ENCODE measurements at regions not wholly inside any gene's neighbourhood (a gene's known extent, or its start where the extent isn't known, plus 50 kb on each side); places are given as distances from the start of the nearest gene placed in this dataset.

DNA sequence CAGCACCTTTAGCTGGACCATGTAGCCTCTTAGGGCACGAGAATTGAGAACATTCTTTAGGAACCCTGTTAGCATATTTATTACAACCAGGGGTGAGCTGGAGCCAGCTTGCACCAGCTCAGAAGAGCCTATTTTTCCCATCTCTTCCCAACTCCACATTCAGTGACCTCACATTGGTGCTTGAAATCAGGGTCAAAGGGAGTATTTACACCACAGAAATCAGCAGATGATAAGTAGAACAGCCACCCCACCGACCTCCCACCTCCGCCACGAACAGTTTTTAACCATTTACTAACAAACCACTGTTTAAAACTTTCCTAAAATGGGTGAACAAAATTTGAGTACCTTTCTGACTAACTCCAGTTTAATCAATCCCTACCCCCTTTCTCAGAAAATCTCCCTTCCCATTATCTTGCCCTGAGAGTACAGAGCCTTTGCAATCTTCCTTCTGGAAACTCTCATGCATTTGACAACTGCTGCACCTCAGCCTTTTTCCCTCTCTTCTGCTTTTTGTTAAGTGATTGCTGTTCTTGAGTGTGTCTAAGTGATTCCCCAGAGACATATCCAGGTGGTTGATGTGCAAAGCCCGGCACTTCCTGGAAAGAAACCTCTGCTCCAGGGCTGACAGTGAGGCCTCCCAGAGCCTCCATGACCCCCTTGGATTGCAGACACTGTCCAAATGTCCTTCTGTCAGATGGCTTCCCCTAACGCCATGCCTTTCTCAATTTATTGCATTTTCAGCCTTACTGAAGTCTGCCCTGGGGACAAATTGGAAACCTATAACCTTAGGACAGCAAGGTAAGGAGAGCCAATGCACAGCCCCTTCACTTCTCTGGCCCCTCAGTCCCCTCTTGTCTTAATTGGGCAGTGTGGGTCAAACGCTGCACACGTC, 389.5 kb upstream of the TNP1 start:
- Histone ChIP-seq H2AFZ (ENCODE audit: low read length) (peak overlapping the region; percentile 49), H3K4me1 (ENCODE audit: control insufficient read depth in 2 of 2, insufficient read depth in 1 of 2, low read depth in 1 of 2, low read length in 2 of 2) (peaks cover 9 to 19% of the 10 kb centered on the region in 2 donors), H4K8ac (ENCODE audit: low read depth, low read length) (no peak overlapping the region), H3K79me1 (ENCODE audit: low read depth, low read length) (no peaks in the 10 kb centered on the region), H2BK15ac (ENCODE audit: low read length) (no peak overlapping the region), H2BK5ac (ENCODE audit: low read length) (no peak overlapping the region), H3K9me3 (replicated peaks in 1 of 2; ENCODE audit: control insufficient read depth in 2 of 2, insufficient read depth in 1 of 2, low read depth in 1 of 2, low read length in 2 of 2) (no peaks in the 10 kb centered on the region), H2AK5ac (ENCODE audit: low read depth, low read length) (no peak overlapping the region), H3K4me2 (ENCODE audit: insufficient read depth, low read length, poor library complexity, severe bottlenecking) (no peak overlapping the region), H3K14ac (ENCODE audit: low read length) (no peak overlapping the region), H3K27ac (replicated peaks; ENCODE audit: low read length) (no peak overlapping the region), H3K36me3 (replicated peaks in 1 of 2; ENCODE audit: control insufficient read depth in 2 of 2, insufficient read depth in 2 of 2, low read length in 2 of 2) (no peaks in the 10 kb centered on the region), H2BK120ac (ENCODE audit: low read depth, low read length) (no peak overlapping the region), H3K23ac (ENCODE audit: low read depth, low read length, poor library complexity) (no peak overlapping the region), H3K27me3 (ENCODE audit: control insufficient read depth in 3 of 3, insufficient read depth in 3 of 3, low read depth in 1 of 3, low read length in 3 of 3) (no peaks in the 10 kb centered on the region), H3K9ac (ENCODE audit: low read depth, low read length, poor library complexity) (no peak overlapping the region), H3K18ac (ENCODE audit: low read length) (no peak overlapping the region), H4K91ac (ENCODE audit: low read depth, low read length, poor library complexity) (no peak overlapping the region), H3K4me3 (ENCODE audit: low read length in 2 of 2) (no peak overlapping the region), H3K4ac (ENCODE audit: low read length) (no peak overlapping the region), H2BK12ac (ENCODE audit: low read length) (no peak overlapping the region)
- WGBS, 2 donors (ENCODE audit: extremely low coverage in 2 of 2, insufficient read length in 2 of 2, insufficient replicate concordance in 1 of 2): no CpG with 5 or more reads among the region's 8 CpGs
- DNase-seq (ENCODE audit: low spot score): no peak

- Histone ChIP-seq H2BK120ac (ENCODE audit: low read depth, low read length) (no peak overlapping the region), H3K23ac (ENCODE audit: low read depth, low read length, poor library complexity) (no peak overlapping the region), H3K18ac (ENCODE audit: low read length) (no peak overlapping the region), H2AK5ac (ENCODE audit: low read depth, low read length) (no peak overlapping the region), H2BK5ac (ENCODE audit: low read length) (no peak overlapping the region), H3K79me1 (ENCODE audit: low read depth, low read length) (no peaks in the 10 kb centered on the region), H3K27ac (replicated peaks; ENCODE audit: low read length) (no peak overlapping the region), H2BK12ac (ENCODE audit: low read length) (no peak overlapping the region), H2AFZ (ENCODE audit: low read length) (peak overlapping the region; percentile 45), H4K91ac (ENCODE audit: low read depth, low read length, poor library complexity) (no peak overlapping the region), H3K27me3 (ENCODE audit: control insufficient read depth in 3 of 3, insufficient read depth in 3 of 3, low read depth in 1 of 3, low read length in 3 of 3) (no peaks in the 10 kb centered on the region), H3K4me1 (ENCODE audit: control insufficient read depth in 2 of 2, insufficient read depth in 1 of 2, low read depth in 1 of 2, low read length in 2 of 2) (peaks cover 9 to 19% of the 10 kb centered on the region in 2 donors), H3K4me3 (ENCODE audit: low read length in 2 of 2) (no peak overlapping the region), H3K36me3 (replicated peaks in 1 of 2; ENCODE audit: control insufficient read depth in 2 of 2, insufficient read depth in 2 of 2, low read length in 2 of 2) (no peaks in the 10 kb centered on the region), H3K4me2 (ENCODE audit: insufficient read depth, low read length, poor library complexity, severe bottlenecking) (no peak overlapping the region), H3K9me3 (replicated peaks in 1 of 2; ENCODE audit: control insufficient read depth in 2 of 2, insufficient read depth in 1 of 2, low read depth in 1 of 2, low read length in 2 of 2) (no peaks in the 10 kb centered on the region), H4K8ac (ENCODE audit: low read depth, low read length) (no peak overlapping the region), H3K14ac (ENCODE audit: low read length) (no peak overlapping the region), H3K9ac (ENCODE audit: low read depth, low read length, poor library complexity) (no peak overlapping the region), H2BK15ac (ENCODE audit: low read length) (no peak overlapping the region), H3K4ac (ENCODE audit: low read length) (no peak overlapping the region)
- no peak for DNase-seq (ENCODE audit: low spot score)
- WGBS, 2 donors (ENCODE audit: extremely low coverage in 2 of 2, insufficient read length in 2 of 2, insufficient replicate concordance in 1 of 2): no CpG with 5 or more reads among the region's 9 CpGs
Measured at GRCh38 chr2:217248312-217248935, 388.6 kb upstream of the TNP1 start.

DNA sequence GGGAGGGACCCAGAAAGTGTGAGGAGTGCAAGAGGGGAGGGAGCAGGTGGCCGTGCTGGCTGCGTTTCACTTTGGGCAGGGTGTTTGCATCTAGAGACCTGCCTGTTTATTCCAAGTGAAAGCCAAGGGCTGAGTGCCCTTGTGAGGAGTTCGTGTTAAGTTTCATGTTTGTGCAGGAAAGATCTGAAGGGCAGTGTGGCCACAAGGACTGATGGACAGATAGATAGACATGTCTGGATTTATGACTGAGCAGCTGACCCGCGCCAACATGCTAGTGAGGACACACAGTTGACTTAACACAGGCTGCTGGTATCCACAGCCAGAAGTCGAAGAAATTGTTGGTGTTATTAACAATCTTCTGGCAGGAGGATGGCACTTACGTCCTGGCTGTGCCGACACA, 387.6 kb upstream of the TNP1 start:
- no peaks in the 10 kb centered on the region for H3K27me3 ChIP-seq (ENCODE audit: control insufficient read depth in 3 of 3, insufficient read depth in 3 of 3, low read depth in 1 of 3, low read length in 3 of 3)
- H3K9me3 ChIP-seq (replicated peaks in 1 of 2; ENCODE audit: control insufficient read depth in 2 of 2, insufficient read depth in 1 of 2, low read depth in 1 of 2, low read length in 2 of 2): no peaks in the 10 kb centered on the region
- H3K27ac ChIP-seq (replicated peaks; ENCODE audit: low read length): no peak overlapping the region
- no peak overlapping the region for H2AK5ac ChIP-seq (ENCODE audit: low read depth, low read length)
- no CpG with 5 or more reads among the region's 8 CpGs for WGBS, 2 donors (ENCODE audit: extremely low coverage in 2 of 2, insufficient read length in 2 of 2, insufficient replicate concordance in 1 of 2)
- H3K18ac ChIP-seq (ENCODE audit: low read length): peak overlapping the region; percentile 9
- H2BK12ac ChIP-seq (ENCODE audit: low read length): no peak overlapping the region
- H4K8ac ChIP-seq (ENCODE audit: low read depth, low read length): no peak overlapping the region
- H3K79me1 ChIP-seq (ENCODE audit: low read depth, low read length): no peaks in the 10 kb centered on the region
- no peak overlapping the region for H2BK120ac ChIP-seq (ENCODE audit: low read depth, low read length)
- no peak overlapping the region for H3K14ac ChIP-seq (ENCODE audit: low read length)
- no peaks in the 10 kb centered on the region for H3K36me3 ChIP-seq (replicated peaks in 1 of 2; ENCODE audit: control insufficient read depth in 2 of 2, insufficient read depth in 2 of 2, low read length in 2 of 2)
- H3K9ac ChIP-seq (ENCODE audit: low read depth, low read length, poor library complexity): no peak overlapping the region
- H3K4me2 ChIP-seq (ENCODE audit: insufficient read depth, low read length, poor library complexity, severe bottlenecking): no peak overlapping the region
- no peak overlapping the region for H3K4me3 ChIP-seq (ENCODE audit: low read length in 2 of 2)
- H2BK5ac ChIP-seq (ENCODE audit: low read length): no peak overlapping the region
- H3K4ac ChIP-seq (ENCODE audit: low read length): no peak overlapping the region
- no peak overlapping the region for H4K91ac ChIP-seq (ENCODE audit: low read depth, low read length, poor library complexity)
- H2BK15ac ChIP-seq (ENCODE audit: low read length): no peak overlapping the region
- DNase-seq (ENCODE audit: low spot score): no peak
- no peak overlapping the region for H2AFZ ChIP-seq (ENCODE audit: low read length)
- H3K23ac ChIP-seq (ENCODE audit: low read depth, low read length, poor library complexity): no peak overlapping the region
- peaks cover 9 to 19% of the 10 kb centered on the region in 2 donors for H3K4me1 ChIP-seq (ENCODE audit: control insufficient read depth in 2 of 2, insufficient read depth in 1 of 2, low read depth in 1 of 2, low read length in 2 of 2)

DNA sequence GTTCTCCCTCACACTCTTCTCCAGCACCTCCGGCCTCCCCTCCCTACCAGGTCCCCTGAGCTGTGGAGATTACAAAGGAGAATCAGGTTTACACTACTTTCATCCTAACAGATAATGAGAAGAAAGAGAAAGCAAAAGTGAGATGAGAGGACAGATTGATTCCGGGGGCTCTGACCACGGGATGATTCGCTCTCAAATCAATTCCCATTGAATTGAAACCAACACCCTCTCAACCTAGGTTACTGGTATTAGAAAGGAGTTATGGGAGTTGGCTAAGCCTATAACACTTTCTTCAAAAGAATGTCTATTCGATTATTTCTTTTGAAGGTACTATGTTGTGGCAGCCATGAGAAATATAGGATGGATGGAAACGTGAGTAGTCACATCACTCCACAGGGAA, 386.2 kb upstream of the TNP1 start:
- Histone ChIP-seq H2AK5ac (ENCODE audit: low read depth, low read length) (peak overlapping the region; percentile 10), H3K27ac (replicated peaks; ENCODE audit: low read length) (no peak overlapping the region), H3K27me3 (ENCODE audit: control insufficient read depth in 3 of 3, insufficient read depth in 3 of 3, low read depth in 1 of 3, low read length in 3 of 3) (no peaks in the 10 kb centered on the region), H4K8ac (ENCODE audit: low read depth, low read length) (no peak overlapping the region), H3K14ac (ENCODE audit: low read length) (no peak overlapping the region), H3K36me3 (replicated peaks in 1 of 2; ENCODE audit: control insufficient read depth in 2 of 2, insufficient read depth in 2 of 2, low read length in 2 of 2) (no peaks in the 10 kb centered on the region), H3K9ac (ENCODE audit: low read depth, low read length, poor library complexity) (no peak overlapping the region), H3K9me3 (replicated peaks in 1 of 2; ENCODE audit: control insufficient read depth in 2 of 2, insufficient read depth in 1 of 2, low read depth in 1 of 2, low read length in 2 of 2) (no peaks in the 10 kb centered on the region), H2BK5ac (ENCODE audit: low read length) (no peak overlapping the region), H3K23ac (ENCODE audit: low read depth, low read length, poor library complexity) (no peak overlapping the region), H2BK12ac (ENCODE audit: low read length) (no peak overlapping the region), H3K79me1 (ENCODE audit: low read depth, low read length) (no peaks in the 10 kb centered on the region), H3K18ac (ENCODE audit: low read length) (peak overlapping the region; percentile 13), H3K4ac (ENCODE audit: low read length) (no peak overlapping the region), H2AFZ (ENCODE audit: low read length) (no peak overlapping the region), H2BK15ac (ENCODE audit: low read length) (no peak overlapping the region), H3K4me3 (ENCODE audit: low read length in 2 of 2) (no peak overlapping the region), H4K91ac (ENCODE audit: low read depth, low read length, poor library complexity) (no peak overlapping the region), H3K4me1 (ENCODE audit: control insufficient read depth in 2 of 2, insufficient read depth in 1 of 2, low read depth in 1 of 2, low read length in 2 of 2) (peaks cover 9 to 19% of the 10 kb centered on the region in 2 donors), H3K4me2 (ENCODE audit: insufficient read depth, low read length, poor library complexity, severe bottlenecking) (no peak overlapping the region), H2BK120ac (ENCODE audit: low read depth, low read length) (no peak overlapping the region)
- WGBS, 2 donors (ENCODE audit: extremely low coverage in 2 of 2, insufficient read length in 2 of 2, insufficient replicate concordance in 1 of 2): no CpG with 5 or more reads among the region's 6 CpGs
- no peak for DNase-seq (ENCODE audit: low spot score)

Measured in neuronal stem cell (in vitro differentiated cells).